Tibial nerve (tissue), 3 donors: ENCODE measurements at regions not wholly inside any gene's neighbourhood (a gene's known extent, or its start where the extent isn't known, plus 50 kb on each side); places are given as distances from the start of the nearest gene placed in this dataset.

Experiments used
- CTCF ChIP-seq, 5 experiments: fragments of 200-600 bp in 3 of 5; fragments of 450-650 bp in 2 of 5; sonication (generic) in 3 of 5; IDR thresholded peaks; one replicate each; pipeline ENCODE4 v1.5.1; 2016 to 2019; ENCODE audit warnings: antibody characterized with exemption in 5 of 5, mild to moderate bottlenecking in 3 of 5, moderate library complexity in 2 of 5
- POLR2A ChIP-seq, 2 donors: fragments of 450-650 bp; IDR thresholded peaks; one replicate each; pipeline ENCODE4 v1.6.1; 2017; ENCODE audit warnings: antibody characterized with exemption in 2 of 2, mild to moderate bottlenecking in 2 of 2, moderate library complexity in 2 of 2

DNA sequence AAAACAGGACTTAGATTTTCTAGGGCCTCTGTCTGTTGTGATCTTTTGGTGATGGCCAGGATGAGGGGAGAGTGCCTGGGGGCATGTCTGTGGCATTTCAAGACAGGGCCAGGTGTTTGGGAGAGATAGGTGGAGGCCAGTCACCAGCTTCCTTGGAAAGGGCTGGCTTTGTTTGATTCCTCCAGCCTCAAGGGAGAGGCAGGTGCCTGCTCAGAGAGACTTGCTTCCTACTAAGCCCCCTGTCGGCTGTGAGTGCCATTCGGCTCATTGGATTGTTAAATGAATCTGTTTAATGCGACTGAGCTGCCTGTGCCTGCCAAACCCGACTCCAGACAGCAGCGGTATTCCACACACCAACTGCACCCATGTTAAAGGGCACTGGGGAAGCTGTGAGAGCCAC, 304.1 kb upstream of the COBL start:
- TF ChIP-seq CTCF (IDR thresholded peaks at IDR 0.05) (no peak), POLR2A (IDR thresholded peaks at IDR 0.05) (no peak)
